Coronary artery (tissue), 2 donors: ENCODE measurements at regions not wholly inside any gene's neighbourhood (a gene's known extent, or its start where the extent isn't known, plus 50 kb on each side); places are given as distances from the start of the nearest gene placed in this dataset.

Experiments
- DNase-seq: peaks from one replicate; pipeline ENCODE4 v3.0.0-alpha.2; 2017; ENCODE audit warnings: low spot score
- H3K27ac ChIP-seq, 2 donors: fragments of 200-600 bp; sonication (generic); one replicate each; pipeline ENCODE4 v1.5.1; 2016 to 2019
- H3K4me3 ChIP-seq: fragments of 200-600 bp; sonication (generic); 2 replicates; pipeline ENCODE4 v1.5.1; 2016; ENCODE audit warnings: mild to moderate bottlenecking, moderate library complexity
- CTCF ChIP-seq: fragments of 200-600 bp; sonication (generic); IDR thresholded peaks from one replicate; pipeline ENCODE4 v1.5.1; 2019; ENCODE audit warnings: antibody characterized with exemption

GRCh38 chr10:114762811-114763210, 58.8 kb upstream of the FHIP2A start:
- H3K4me3 ChIP-seq, result no peak overlapping the region
- no peak for DNase-seq
- no peak overlapping the region for H3K27ac ChIP-seq
- TF ChIP-seq CTCF, result no peak

GRCh38 chr10:114764656-114765055, 56.9 kb upstream of the FHIP2A start:
- H3K27ac ChIP-seq, result no peak overlapping the region
- H3K4me3 ChIP-seq, result no peak overlapping the region
- TF ChIP-seq CTCF, result no peak
- no peak for DNase-seq

- DNase-seq, result no peak
- no peak for TF ChIP-seq CTCF
- H3K4me3 ChIP-seq, result peak overlapping the region; percentile 99
- no peak overlapping the region for H3K27ac ChIP-seq
Measured at GRCh38 chr10:114766470-114766869, 55.1 kb upstream of the FHIP2A start.

GRCh38 chr10:114767101-114767985, 54.2 kb upstream of the FHIP2A start:
- Histone ChIP-seq H3K4me3 (peak overlapping the region; percentile 99), H3K27ac (peak overlapping the region; percentile 29 to 70)
- DNase-seq, result no peak
- no peak for TF ChIP-seq CTCF

- DNase-seq, result no peak
- peak overlapping the region; percentile 29 to 70 for H3K27ac ChIP-seq
- H3K4me3 ChIP-seq, result peak overlapping the region; percentile 99
- TF ChIP-seq CTCF, result no peak
Measured at GRCh38 chr10:114767986-114768821, 53.4 kb upstream of the FHIP2A start.

GRCh38 chr10:114770009-114770408, 51.6 kb upstream of the FHIP2A start:
- H3K27ac ChIP-seq, result no peak overlapping the region
- no peak overlapping the region for H3K4me3 ChIP-seq
- no peak for TF ChIP-seq CTCF
- no peak for DNase-seq
